ENCODE measurements at regions not wholly inside any gene's neighbourhood (a gene's known extent, or its start where the extent isn't known, plus 50 kb on each side); places are given as distances from the start of the nearest gene placed in this dataset.

- TF ChIP-seq CTCF (IDR thresholded peaks at IDR 0.05) (no peak), POLR2A (IDR thresholded peaks at IDR 0.05) (no peak)
Measured at GRCh38 chr1:58939146-58939545, 155.3 kb upstream of the JUN start.

Measured in thyroid gland (tissue), 4 donors.